HG02970 (cell line): ENCODE measurements at regions not wholly inside any gene's neighbourhood (a gene's known extent, or its start where the extent isn't known, plus 50 kb on each side); places are given as distances from the start of the nearest gene placed in this dataset.

Experiments used
- ATAC-seq: cut with Tn5 transposase; IDR thresholded peaks from one replicate; pipeline ENCODE4 v1.9.1; 2021; ENCODE audit warnings: mild to moderate bottlenecking, moderate library complexity, moderate number of reproducible peaks; ENCODE audit not compliant: unreplicated experiment, low FRiP score

DNA sequence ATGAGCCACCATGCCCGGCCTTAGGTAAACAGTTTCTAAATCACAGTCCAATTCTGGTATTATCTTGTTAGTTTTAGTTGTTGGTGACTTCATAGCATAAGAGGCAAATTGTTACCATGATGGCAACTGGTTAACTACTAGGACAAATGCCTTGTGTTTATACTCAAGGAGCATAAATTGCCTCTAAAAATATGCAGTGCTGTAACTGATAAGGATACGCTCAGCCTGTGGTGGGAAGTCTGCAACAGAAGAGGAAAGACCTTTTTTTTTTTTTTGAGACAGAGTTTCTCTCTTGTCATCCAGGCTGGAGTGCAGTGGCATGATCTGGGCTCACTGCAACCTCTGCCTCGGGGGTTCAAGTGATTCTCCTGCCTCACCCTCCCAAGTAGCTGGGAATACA lies 311.9 kb upstream of the ARGLU1 start:
- no peak for ATAC-seq

DNA sequence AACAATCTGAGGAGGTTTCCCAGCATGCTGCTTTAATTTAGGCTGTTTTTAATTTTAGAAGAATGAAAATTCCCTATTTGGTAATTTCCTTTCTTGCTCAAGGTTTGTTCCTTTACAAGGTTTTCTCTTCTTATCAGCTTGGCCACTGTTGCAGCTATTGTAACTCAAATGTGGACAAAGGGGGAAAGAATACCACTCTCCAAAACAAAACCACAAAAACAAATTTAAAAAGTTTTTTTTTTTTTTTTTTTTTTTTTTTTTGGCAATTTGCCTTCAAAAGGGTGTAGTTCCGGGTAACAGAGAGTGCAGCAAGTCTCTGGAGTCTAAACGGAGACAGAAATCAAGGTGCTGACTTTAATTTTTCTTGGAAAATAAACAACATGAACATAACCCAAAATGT lies 306.4 kb upstream of the ARGLU1 start:
- no peak for ATAC-seq

DNA sequence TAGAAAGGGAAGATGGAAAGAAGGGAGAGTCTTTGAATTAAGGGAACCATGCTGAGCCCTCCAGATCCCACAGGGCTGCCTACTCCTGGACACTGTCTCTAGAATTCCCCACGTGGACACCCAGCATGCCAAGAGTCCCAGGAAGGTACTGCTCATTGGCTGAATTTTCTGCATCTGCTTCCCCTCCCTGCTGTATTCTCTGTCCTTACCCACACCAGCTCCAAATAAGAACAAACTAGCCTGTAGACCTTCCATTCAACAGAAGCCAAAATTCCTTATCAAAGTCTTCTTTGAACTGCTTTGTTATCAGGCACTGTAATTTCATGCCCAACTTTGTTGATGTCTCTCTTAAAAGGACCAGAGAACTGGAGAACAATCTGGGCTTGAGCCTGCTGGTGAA lies 305.9 kb upstream of the ARGLU1 start:
- no peak for ATAC-seq

DNA sequence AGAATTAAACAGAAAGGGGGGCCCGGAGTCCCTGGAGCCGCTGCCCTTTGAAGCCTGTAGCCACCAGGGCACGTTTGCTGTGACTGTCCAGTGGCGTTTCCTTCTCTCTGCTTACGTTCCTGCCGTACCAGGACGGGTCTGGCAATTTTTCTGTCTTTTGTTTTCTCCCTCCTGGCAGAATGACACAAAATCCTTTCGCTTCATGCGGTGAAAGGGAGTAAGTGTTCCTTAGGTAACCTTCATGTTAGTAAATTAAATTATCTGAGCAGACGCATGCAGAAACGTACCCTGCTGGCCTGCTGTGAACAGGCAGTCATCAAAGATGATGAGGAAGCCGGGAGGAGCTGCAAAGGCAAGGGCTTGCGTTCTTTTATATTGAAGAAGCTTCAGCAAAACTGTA lies 299.3 kb upstream of the ARGLU1 start:
- ATAC-seq, result no peak

DNA sequence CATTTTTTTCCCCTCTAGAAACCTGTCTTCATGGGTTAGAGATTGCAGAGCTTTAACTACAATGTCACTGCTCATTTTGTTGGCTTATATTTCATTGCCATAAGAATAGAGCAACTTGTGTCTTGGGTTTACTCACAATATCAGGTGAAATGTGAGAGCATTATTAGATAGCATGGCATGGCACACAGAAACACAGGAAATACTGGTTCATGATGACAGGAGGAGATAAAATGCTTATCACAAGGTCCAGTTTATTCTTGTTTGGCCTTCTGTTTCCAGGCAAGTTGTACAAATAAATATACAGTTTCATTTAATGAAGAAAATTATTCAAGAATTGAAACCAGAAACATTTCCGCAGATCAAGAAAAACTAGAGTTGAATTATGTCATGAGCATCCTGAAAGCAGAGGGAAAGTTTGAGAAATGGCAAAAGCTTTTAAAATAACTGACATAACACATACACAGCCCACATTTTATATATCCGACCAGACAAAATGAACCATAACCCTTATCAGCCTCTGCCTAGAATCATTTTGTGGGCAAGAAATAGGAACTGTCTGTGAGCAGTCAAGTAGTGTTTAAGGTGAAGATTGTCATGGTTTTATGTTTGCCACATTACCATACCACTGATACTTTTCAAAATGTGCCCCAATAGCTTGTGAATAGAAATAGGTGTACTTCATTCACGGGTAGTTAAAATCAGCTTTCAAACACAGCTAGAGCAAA lies 297.9 kb upstream of the ARGLU1 start:
- no peak for ATAC-seq

DNA sequence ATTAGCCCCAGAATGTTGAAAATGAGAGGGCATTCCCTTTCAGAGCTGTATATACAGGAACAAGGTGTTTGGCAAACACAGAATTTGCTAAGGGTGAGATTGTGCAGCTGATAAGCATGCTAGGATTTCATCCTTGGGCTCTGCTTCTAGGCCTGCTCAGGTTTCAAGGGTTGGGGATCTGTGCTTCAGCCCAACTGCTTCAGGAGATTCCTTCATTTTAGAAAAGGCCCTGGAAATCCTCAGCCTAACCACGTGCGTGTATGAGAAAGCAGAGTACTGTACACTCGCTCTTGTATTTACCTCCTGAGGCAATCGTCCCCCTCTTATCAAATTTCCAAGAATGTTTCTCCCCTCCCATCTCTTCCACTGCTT lies 291.6 kb upstream of the ARGLU1 start:
- no peak for ATAC-seq

DNA sequence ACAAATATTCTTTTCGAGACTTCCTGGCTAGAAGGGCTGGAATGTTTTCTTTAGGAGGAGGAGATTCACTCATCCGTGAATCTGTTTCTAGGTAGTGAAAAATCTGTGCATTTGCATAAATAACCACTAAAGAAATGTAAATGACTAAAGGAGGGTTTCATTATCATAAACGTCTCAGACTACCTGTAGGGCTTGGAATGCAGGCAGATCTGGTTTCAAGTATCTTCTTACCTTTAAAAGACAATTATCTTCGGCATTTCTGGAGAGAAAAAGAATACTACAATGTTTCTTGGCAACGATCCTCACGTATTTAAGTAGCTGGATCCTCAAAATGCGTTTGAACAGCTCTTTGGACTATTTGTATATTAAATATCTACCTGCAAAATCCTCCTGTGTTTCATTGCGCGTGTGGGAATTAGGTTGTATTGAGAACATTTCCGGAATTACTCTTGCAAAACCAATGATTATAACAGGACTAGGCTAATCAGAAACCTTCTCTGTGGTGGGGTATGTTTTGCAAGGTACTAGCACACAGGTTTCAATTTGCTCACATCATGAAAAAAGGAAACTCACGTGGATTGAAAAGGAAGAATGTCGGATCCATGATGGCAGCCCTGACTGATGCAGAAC lies 291.1 kb upstream of the ARGLU1 start:
- ATAC-seq, result no peak

DNA sequence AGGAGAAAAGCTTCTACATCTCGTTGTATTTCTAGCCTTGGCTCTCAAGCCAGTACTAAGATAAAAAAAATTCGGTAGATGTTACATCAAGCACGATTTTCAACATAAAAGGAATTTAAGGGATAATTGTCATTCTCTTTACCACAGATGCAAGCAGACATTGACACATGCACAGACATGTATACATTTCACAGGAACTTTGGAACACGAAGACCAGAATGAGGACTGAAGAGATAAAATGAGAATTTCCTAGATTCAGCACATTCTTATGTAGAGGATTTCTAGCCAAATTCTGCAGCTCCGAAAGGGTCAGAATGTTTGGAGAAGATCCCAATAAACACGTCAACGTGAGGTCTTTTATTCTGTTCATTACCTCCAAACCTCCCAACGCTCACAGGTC lies 284.5 kb upstream of the ARGLU1 start:
- ATAC-seq, result no peak

DNA sequence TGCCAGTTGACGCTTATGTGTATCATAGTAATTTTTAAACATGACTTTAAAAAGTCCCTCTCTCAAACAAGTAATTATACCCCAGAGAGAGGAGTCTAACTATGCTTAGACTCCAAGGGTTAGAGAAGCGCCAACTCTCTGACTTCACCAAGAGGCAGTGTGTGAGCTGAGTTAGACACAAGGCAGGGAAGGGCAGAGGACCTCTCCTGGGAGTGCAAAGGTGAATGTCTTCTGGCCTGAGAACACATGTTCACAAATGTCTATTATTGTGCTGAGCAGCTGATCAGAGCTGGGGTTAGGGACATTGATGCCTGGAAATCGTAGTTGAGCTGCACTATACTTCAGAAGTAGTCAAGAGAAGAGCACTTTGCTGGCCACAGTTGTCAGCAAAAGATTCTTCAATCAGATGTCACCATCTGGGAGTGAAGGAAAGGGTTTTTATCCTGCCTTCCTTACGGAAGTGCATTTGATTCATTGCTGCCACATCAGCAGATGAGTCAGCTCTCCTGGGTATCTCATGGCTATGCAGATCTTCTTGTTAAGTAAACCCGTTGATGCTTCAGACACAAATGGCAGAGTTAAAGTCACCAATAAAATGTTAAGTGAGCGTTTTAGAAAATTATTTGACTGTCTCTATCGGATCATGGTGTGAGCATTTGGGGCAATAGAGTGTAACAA lies 283.2 kb upstream of the ARGLU1 start:
- no peak for ATAC-seq

DNA sequence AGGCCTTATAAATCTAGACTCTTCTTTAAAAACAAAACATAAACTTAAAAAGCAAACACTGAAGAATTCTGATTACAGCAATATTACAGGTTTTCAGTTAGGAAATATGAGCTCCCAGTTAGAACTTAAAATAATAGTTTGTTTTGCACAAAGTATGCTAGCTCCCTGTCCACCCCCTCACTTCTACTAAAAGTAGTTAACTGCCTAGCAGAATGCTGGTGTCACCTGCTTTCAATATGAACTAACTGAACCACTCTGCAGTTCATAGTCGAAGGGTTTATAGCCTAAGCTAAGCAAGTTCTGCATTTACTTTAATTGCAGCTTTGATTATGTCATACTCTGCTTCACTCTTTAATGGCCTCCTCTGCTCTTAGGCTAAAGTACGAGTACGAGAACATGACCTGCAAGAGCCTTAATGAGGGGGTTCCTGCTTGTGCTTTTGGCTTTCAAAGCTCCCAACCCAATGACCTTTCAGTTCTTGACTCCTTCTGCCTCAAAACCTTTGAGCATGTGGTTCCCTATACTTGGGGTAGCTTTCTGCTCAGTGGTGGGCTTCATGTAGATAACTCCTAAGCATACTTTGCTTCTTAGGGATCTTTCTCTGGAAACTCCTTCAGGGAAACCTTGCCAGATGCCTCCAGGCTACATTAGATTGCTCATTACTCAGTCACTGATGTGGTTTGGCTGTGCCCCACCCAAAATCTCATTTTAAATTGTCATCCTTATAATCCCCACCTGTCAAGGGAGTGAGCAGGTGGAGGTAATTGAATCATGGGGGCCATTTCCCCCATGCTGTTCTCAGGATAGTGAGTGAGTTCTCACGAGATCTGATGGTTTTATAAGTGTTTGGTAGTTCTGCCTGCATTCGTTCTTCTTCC lies 278.9 kb upstream of the ARGLU1 start:
- no peak for ATAC-seq

DNA sequence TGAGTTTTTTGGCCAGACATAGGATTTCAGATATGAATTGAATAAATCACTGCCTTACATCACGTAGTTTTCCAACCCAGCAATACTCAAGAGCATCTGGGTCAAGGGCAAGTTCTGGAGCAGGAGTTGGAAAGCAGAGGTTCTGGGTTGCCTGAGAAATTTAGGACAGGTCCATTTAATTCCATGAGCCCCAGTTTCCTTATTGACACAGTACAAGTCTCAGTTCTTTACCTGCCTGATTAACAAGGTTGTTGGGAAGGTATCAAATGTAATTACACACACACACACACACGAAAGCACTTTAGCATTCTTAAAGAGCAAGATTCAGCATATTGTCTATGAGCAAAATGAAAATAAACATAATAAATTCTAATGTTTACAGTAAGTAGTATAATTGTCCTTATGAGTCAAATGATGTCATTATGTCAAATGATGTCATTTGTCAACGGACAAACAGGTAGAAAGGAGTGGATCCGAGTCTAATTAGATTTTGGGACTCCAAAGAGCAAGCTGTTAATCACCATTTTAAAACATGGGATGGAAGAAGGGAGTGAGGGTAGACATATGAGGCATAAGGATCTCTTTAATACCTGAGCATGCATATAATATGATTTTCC lies 268.4 kb upstream of the ARGLU1 start:
- no peak for ATAC-seq

DNA sequence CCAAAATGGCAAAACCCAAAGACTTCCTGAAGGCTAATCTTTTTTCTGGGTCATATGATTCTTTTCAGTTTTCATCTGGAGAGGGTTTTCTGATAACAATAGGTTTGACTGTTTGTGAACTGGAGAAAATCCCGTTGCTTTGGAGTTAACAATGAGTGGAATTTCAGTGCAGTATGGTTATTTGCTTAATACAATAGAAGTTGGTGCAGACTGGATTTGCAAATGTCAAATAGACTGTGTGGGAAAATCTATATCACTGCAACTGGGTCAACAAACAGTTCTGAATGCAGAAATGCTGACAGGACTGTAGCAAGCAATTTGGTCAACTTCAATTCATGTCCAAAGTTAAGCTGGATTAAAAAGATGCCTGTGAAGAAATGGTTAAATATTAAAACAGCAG lies 267.5 kb upstream of the ARGLU1 start:
- ATAC-seq, result no peak

DNA sequence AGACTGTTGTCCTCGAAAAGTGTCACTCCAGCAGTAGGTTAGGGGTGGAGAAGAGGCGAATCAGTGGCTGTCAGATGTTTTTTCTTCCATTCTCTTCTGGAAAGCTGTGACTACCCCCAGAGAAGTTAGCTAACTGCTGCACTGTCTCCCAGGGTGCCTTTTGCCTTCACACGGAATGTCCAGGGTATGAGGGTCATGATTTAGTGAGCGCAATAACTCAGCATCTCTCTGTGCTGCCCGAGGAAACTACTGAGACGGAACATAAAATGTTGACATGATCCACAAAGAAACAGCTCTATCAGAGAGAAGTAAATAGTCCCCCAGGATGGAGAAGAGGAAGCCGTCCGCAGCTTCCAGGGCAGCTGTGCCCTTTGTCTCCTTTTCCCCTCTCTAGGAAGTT lies 254.0 kb upstream of the ARGLU1 start:
- no peak for ATAC-seq

DNA sequence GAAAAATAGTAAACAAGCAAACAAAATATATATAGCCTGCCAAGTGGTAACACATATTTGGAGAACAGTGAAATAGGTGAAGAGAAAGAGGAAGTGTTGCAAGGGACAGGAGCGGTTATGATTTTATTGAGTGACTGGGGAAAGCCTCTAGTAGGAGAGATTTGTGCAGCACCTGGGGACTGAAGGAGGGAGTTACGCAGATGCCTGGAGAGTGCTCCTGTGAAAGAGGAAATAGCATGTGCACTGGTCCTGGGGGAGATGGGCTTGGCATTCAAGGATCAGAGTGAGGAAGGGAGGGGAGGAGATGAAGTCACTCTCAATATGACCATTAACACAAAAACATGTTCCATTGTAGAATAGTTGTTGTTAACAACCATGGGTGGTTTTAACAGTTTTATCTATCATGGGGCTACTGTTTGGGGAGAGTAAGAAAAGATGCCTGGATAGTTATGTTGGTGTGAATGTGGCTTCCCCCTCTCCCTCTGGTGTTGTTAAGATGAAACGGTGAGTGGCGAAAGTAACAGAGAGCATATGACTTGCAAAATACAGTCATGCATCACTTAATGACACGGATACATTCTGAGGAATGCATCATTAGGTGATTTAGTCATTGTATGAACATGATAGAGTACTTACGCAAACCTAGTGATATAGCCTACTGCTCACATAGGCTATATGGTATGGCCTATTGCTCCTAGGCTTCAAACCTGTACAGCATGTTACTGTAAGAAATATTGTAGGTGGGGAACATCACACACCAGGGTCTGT lies 251.7 kb upstream of the ARGLU1 start:
- ATAC-seq, result no peak

DNA sequence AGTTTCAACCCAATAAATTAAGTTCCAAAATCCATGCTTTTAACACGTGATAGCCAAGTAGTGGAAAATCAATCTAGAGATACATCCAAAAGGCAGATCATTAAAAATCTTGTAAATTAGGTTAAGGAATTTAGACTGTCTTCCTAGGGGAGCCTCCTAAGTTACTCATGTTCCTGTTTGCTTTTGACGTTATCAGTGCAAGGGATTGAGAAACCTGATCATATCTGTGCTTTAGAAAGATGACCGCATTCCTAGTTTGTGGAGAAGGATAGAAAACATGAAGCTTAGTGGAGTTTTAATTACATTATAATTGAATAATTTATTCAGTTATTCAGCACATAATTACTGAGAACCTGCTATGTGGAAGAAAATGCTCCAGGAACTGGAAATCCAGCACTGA lies 251.0 kb upstream of the ARGLU1 start:
- ATAC-seq, result no peak

DNA sequence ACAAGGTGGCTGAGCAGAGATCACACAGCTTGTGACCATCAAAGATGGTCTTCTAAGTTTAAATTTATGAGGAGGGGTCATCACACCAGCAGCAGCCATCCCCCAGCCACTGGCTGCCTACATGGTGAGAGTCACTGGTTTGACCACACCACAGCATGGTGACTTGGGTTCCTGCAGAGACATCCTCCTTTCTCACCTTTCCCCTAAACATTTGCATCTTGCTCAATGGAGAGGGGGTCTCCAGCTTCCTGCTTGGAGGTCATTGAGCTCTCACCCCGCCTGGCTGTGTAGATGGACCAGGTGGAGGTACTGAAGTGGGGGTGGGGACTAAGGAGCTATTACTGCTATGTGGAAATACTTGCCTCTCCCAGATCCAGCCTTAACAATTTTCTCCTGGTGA lies 247.6 kb upstream of the ARGLU1 start:
- no peak for ATAC-seq

DNA sequence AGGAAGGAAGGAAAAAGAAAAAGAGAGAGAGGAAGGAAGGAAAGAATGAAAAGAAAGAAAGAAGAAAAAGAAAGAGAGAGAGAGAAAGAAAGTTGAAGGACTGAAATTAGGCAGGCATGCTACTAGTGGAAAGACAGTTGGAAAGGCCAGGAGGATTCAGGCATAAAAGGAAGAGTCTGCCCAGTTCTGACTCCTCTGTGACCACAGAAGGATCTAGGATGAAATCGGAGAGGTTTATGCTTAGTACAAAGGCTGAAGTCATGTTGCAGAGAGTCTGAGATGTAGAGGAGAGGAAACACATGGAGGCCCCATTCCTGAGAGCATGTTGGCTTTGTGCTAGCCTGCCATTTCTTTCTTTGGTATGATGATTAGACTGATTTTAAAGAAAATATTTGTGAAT lies 246.5 kb upstream of the ARGLU1 start:
- ATAC-seq, result no peak

DNA sequence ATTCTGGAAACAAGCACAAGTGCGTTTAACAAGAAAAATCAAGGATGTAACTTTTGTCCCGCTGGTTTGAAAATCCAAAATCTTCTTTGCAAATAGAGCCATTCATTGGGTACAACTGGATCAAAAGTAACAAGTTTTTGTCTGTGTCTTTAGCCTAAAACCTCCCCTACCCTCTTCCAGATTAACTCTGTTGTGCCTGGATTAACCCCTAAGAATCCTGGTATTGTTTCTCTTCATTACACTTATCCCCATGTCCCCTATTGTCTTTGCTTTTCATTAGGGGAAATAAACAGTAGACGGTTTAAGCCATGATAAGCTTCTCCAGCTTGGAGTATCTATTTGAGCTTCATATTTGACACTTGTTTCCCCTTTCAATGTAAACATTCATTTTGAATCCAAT lies 242.1 kb upstream of the ARGLU1 start:
- no peak for ATAC-seq

DNA sequence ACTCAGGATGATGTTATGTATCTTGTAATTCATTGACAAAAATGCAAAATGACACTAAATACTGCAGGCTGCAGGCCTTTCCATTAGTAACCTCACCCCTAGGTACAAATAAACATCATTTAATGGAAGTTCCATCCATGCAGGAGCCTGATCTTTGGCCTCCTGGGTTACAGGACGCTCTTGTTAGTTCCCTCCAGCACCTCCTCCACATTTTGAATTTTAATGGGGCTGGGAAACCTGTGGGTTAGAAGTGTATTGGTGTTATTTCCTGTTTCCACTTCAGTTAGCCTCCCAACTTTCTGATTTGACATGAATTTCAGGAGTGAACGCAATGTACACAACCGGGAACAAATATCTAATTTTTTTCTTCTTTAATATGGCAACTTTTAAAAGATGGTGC lies 237.1 kb upstream of the ARGLU1 start:
- no peak for ATAC-seq

DNA sequence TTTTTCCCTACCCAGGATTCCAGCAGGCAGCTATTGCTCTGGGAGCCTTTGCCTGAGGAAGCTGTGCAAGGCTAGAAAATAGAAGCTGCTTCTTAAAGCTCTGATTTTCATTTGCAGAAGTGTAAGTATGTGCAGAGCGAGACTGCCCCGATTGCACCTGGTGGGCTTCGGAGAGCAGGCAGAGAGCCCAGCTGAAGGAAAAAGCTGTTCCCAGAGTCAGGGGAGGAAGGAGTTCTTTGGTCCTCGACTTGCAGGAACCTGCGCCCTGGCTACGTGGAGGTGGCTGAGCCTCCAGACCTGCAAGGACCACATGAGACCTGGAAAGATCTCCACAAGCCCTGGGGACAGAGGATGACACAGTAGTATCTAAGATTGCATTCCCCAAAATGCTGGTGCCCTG lies 235.0 kb upstream of the ARGLU1 start:
- no peak for ATAC-seq
